IMR-90 (cell line): ENCODE measurements at regions not wholly inside any gene's neighbourhood (a gene's known extent, or its start where the extent isn't known, plus 50 kb on each side); places are given as distances from the start of the nearest gene placed in this dataset.

Experiments
- ATAC-seq: fragments of 200-7000 bp; cut with Tn5 transposase; 2 replicates; pipeline ENCODE4 v1.9.1; 2020; ENCODE audit warnings: low read depth, mild to moderate bottlenecking, moderate library complexity
- BruUV-seq: library from RNA; stranded (reverse); fragments of 400-500 nt; replicated peaks from 2 replicates; lab custom pipeline; 2021; lab: Mats Ljungman, UMichigan
- CTCF ChIA-PET: fragments of 300-600 bp; formaldehyde crosslinking; extraction: SDS; loops from one replicate; lab custom pipeline; 2021; ENCODE audit warnings: antibody characterized with exemption; lab: Yijun Ruan, JAX
- POLR2A ChIA-PET: fragments of 300-600 bp; sonication (Branson Sonifier 250); formaldehyde crosslinking; loops from one replicate; lab custom pipeline; 2022; ENCODE audit warnings: antibody characterized with exemption; ENCODE audit not compliant: unreplicated experiment; lab: Charles Lee
- DNase-seq: peaks from one replicate; pipeline ENCODE4 v3.0.0; 2013
- H2AFZ ChIP-seq: replicated peaks from 2 replicates; pipeline ENCODE3; 2013; ENCODE audit warnings: low read length, mild to moderate bottlenecking; ENCODE audit not compliant: poor library complexity
- H2AK5ac ChIP-seq: 2 replicates; pipeline ENCODE4 v1.6.1; 2013; ENCODE audit warnings: low read depth, low read length, inconsistent platforms
- H2AK9ac ChIP-seq: replicated peaks from 2 replicates; pipeline ENCODE3; 2013; ENCODE audit warnings: mild to moderate bottlenecking, low read depth, low read length, moderate library complexity; ENCODE audit not compliant: poor library complexity
- H2BK120ac ChIP-seq: 2 replicates; pipeline ENCODE4 v1.6.1; 2013; ENCODE audit warnings: low read depth, low read length, inconsistent platforms
- H2BK15ac ChIP-seq: 3 replicates; pipeline ENCODE4 v1.6.1; 2013; ENCODE audit warnings: low read depth, low read length, inconsistent platforms
- H2BK20ac ChIP-seq: 2 replicates; pipeline ENCODE4 v1.6.1; 2013; ENCODE audit warnings: low read depth, mild to moderate bottlenecking, inconsistent platforms, low read length, moderate library complexity
- H2BK5ac ChIP-seq: 2 replicates; pipeline ENCODE4 v1.6.1; 2013; ENCODE audit warnings: mild to moderate bottlenecking, low read depth, low read length, inconsistent platforms; ENCODE audit not compliant: poor library complexity, severe bottlenecking
- H3K14ac ChIP-seq: replicated peaks from 2 replicates; pipeline ENCODE4 v1.6.1; 2013; ENCODE audit warnings: low read depth, low read length, inconsistent platforms
- H3K18ac ChIP-seq: 2 replicates; pipeline ENCODE4 v1.6.1; 2013; ENCODE audit warnings: low read depth, low read length, control low read depth
- H3K23ac ChIP-seq: 2 replicates; pipeline ENCODE4 v1.6.1; 2013; ENCODE audit warnings: low read depth, low read length, inconsistent platforms
- H3K27ac ChIP-seq: 2 replicates; pipeline ENCODE4 v1.5.1; 2013; ENCODE audit warnings: mild to moderate bottlenecking, control low read depth, low read length; ENCODE audit not compliant: insufficient read depth
- H3K27me3 ChIP-seq: 2 replicates; pipeline ENCODE4 v1.6.1; 2013; ENCODE audit warnings: low read length; ENCODE audit not compliant: control insufficient read depth, insufficient read depth
- H3K36me3 ChIP-seq: 2 replicates; pipeline ENCODE4 v1.6.1; 2013; ENCODE audit warnings: low read length, mixed read lengths; ENCODE audit not compliant: control insufficient read depth, insufficient read depth
- H3K4ac ChIP-seq: 2 replicates; pipeline ENCODE4 v1.6.1; 2013; ENCODE audit warnings: low read depth, low read length, inconsistent platforms
- H3K4me1 ChIP-seq: 2 replicates; pipeline ENCODE4 v1.6.1; 2013; ENCODE audit warnings: low read length, mixed read lengths; ENCODE audit not compliant: control insufficient read depth, insufficient read depth
- H3K4me2 ChIP-seq: 2 replicates; pipeline ENCODE4 v1.6.1; 2013; ENCODE audit warnings: low read depth, mild to moderate bottlenecking, control low read depth, low read length, moderate library complexity
- H3K4me3 ChIP-seq: 2 replicates; pipeline ENCODE4 v1.5.1; 2013; ENCODE audit warnings: low read depth, mild to moderate bottlenecking, control low read depth, low read length, moderate library complexity; ENCODE audit not compliant: insufficient read depth
- H3K56ac ChIP-seq: 2 replicates; pipeline ENCODE4 v1.6.1; 2013; ENCODE audit warnings: low read length, inconsistent platforms; ENCODE audit not compliant: insufficient read depth; ENCODE audit errors: extremely low read depth
- H3K79me1 ChIP-seq, 2 experiments: 2 replicates each; pipeline ENCODE4 v1.6.1; 2013; ENCODE audit warnings: low read length in 2 of 2, inconsistent platforms in 1 of 2, low read depth in 1 of 2
- H3K9ac ChIP-seq: 2 replicates; pipeline ENCODE4 v1.6.1; 2013; ENCODE audit warnings: low read depth, low read length, control low read depth
- H3K9me1 ChIP-seq: 2 replicates; pipeline ENCODE4 v1.6.1; 2013; ENCODE audit warnings: low read length, inconsistent platforms; ENCODE audit not compliant: insufficient read depth
- H3K9me3 ChIP-seq: 2 replicates; pipeline ENCODE4 v1.6.1; 2013; ENCODE audit warnings: low read length; ENCODE audit not compliant: control insufficient read depth, insufficient read depth
- H4K20me1 ChIP-seq: 2 replicates; pipeline ENCODE4 v1.6.1; 2013; ENCODE audit warnings: low read length, inconsistent platforms; ENCODE audit not compliant: insufficient read depth
- H4K5ac ChIP-seq: 2 replicates; pipeline ENCODE4 v1.6.1; 2013; ENCODE audit warnings: mild to moderate bottlenecking, low read depth, low read length, control low read depth
- H4K8ac ChIP-seq, 2 experiments: 2 replicates each; pipeline ENCODE4 v1.6.1; 2013; ENCODE audit warnings: low read depth in 2 of 2, low read length in 2 of 2, control low read depth in 1 of 2, inconsistent platforms in 1 of 2
- H4K91ac ChIP-seq: 2 replicates; pipeline ENCODE4 v1.6.1; 2013; ENCODE audit warnings: low read depth, low read length, inconsistent platforms; ENCODE audit not compliant: insufficient read depth
- BHLHE40 ChIP-seq: fragments of 150-350 bp; IDR thresholded peaks from 2 replicates; pipeline ENCODE4 v1.6.1; 2016; ENCODE audit warnings: mild to moderate bottlenecking, low read depth, low read length
- CEBPB ChIP-seq: IDR thresholded peaks from 2 replicates; pipeline ENCODE4 v1.6.1; 2012; ENCODE audit warnings: low read depth, low read length, improper control_type of control experiment
- CHD1 ChIP-seq: IDR thresholded peaks from 2 replicates; pipeline ENCODE4 v1.6.1; 2012; ENCODE audit warnings: low read depth, low read length, improper control_type of control experiment
- FOS ChIP-seq: fragments of 150-350 bp; IDR thresholded peaks from 2 replicates; pipeline ENCODE4 v1.6.1; 2016; ENCODE audit warnings: low read depth, low read length
- MAFK ChIP-seq: IDR thresholded peaks from 2 replicates; pipeline ENCODE4 v1.6.1; 2012; ENCODE audit warnings: low read depth, low read length, improper control_type of control experiment
- MAZ ChIP-seq: IDR thresholded peaks from 2 replicates; pipeline ENCODE4 v1.6.1; 2012; ENCODE audit warnings: low read depth, mild to moderate bottlenecking, low read length, improper control_type of control experiment, moderate library complexity, borderline replicate concordance
- MXI1 ChIP-seq: IDR thresholded peaks from 2 replicates; pipeline ENCODE4 v1.6.1; 2012; ENCODE audit warnings: low read depth, mild to moderate bottlenecking, low read length, moderate library complexity, borderline replicate concordance
- NFE2L2 ChIP-seq: fragments of 150-350 bp; IDR thresholded peaks from 2 replicates; pipeline ENCODE4 v1.6.1; 2016; ENCODE audit warnings: low read depth, mild to moderate bottlenecking, low read length
- POLR2A ChIP-seq: IDR thresholded peaks from 2 replicates; pipeline ENCODE4 v1.6.1; 2012; ENCODE audit warnings: mild to moderate bottlenecking, low read depth, low read length
- RAD21 ChIP-seq: IDR thresholded peaks from 2 replicates; pipeline ENCODE4 v1.6.1; 2012; ENCODE audit warnings: low read length, improper control_type of control experiment
- RCOR1 ChIP-seq: IDR thresholded peaks from 2 replicates; pipeline ENCODE4 v1.6.1; 2012; ENCODE audit warnings: mild to moderate bottlenecking, low read length, improper control_type of control experiment; ENCODE audit not compliant: insufficient replicate concordance
- RFX5 ChIP-seq: IDR thresholded peaks from 2 replicates; pipeline ENCODE4 v1.8.0; 2012; ENCODE audit warnings: low read depth, mild to moderate bottlenecking, low read length, moderate library complexity
- SMC3 ChIP-seq: fragments of 150-350 bp; IDR thresholded peaks from 2 replicates; pipeline ENCODE4 v1.6.1; 2016; ENCODE audit warnings: low read depth, mild to moderate bottlenecking, antibody characterized with exemption, low read length, moderate library complexity
- WGBS, 2 experiments: methylation state at CpG; one replicate each; pipeline versions ENCODE4 v1.1.5 to v1.1.7; 2013; ENCODE audit warnings: missing lambda C conversion rate in 2 of 2; ENCODE audit not compliant: insufficient read length in 1 of 2; ENCODE audit errors: extremely low coverage in 2 of 2; 5-methylcytosine and 5-hydroxymethylcytosine counted together
- dilution Hi-C: fragments of 300-500 bp; cut with HindIII; formaldehyde crosslinking; loops from one replicate; pipeline ENCODE4 v1.14.3; 2018; ENCODE audit warnings: low sequenced_read_pairs; ENCODE audit not compliant: unreplicated experiment
- in situ Hi-C: fragments of 300-500 bp; cut with MboI; formaldehyde crosslinking; loops from 3 replicates; pipeline ENCODE4 v1.14.3; 2019; ENCODE audit warnings: low sequenced_read_pairs, inconsistent platforms, mixed read lengths
- intact Hi-C: fragments of 100-400 bp; cut with micrococcal nuclease; formaldehyde crosslinking; loops from 2 replicates; pipeline ENCODE4 v1.10.0; 2022
- TF ChIP-seq, protein P1 (sequence below): fragments of 150-350 bp; IDR thresholded peaks from 2 replicates; pipeline ENCODE4 v1.6.1; 2016; ENCODE audit warnings: low read depth, mild to moderate bottlenecking, low read length, moderate library complexity, borderline replicate concordance
- TF ChIP-seq, protein P2 (sequence below): conservative IDR thresholded peaks from 2 replicates; pipeline ENCODE4 v1.5.1; 2012; ENCODE audit warnings: mild to moderate bottlenecking, low read depth, low read length, improper control_type of control experiment
- TF ChIP-seq, protein P3 (sequence below): fragments of 150-350 bp; IDR thresholded peaks from 2 replicates; pipeline ENCODE4 v1.6.1; 2017; ENCODE audit warnings: mild to moderate bottlenecking, antibody characterized with exemption, low read length, low read depth

GRCh38 chr4:58216461-58216860, 1106.3 kb upstream of the IGFBP7 start:
- WGBS, 2 experiments: no CpG with 5 or more reads among the region's 1 CpG
- CTCF ChIA-PET: no interaction called here
- no peaks in the 10 kb centered on the region for H3K36me3 ChIP-seq
- H2AFZ ChIP-seq: no peak overlapping the region
- H2BK20ac ChIP-seq: no peak overlapping the region
- H3K27me3 ChIP-seq: no peaks in the 10 kb centered on the region
- H3K14ac ChIP-seq: no peak overlapping the region
- H3K9ac ChIP-seq: no peak overlapping the region
- dilution Hi-C loops (no loop called here), in situ Hi-C loops (no loop called here), intact Hi-C loops (no loop called here)
- no peak overlapping the region for H2AK5ac ChIP-seq
- no peak overlapping the region for H3K56ac ChIP-seq
- no peak overlapping the region for H3K4me3 ChIP-seq
- no peak overlapping the region for H2BK5ac ChIP-seq
- H4K91ac ChIP-seq: no peak overlapping the region
- no peak overlapping the region for H3K4ac ChIP-seq
- no peak overlapping the region for H2AK9ac ChIP-seq
- H4K5ac ChIP-seq: no peak overlapping the region
- ATAC-seq (no peak), DNase-seq (no peak)
- H2BK15ac ChIP-seq: no peak overlapping the region
- no peak overlapping the region for H3K18ac ChIP-seq
- no peak overlapping the region for H2BK120ac ChIP-seq
- no peaks in the 10 kb centered on the region for H4K20me1 ChIP-seq
- H3K9me3 ChIP-seq: peaks cover 8% of the 10 kb centered on the region
- H3K4me1 ChIP-seq: no peaks in the 10 kb centered on the region
- H3K23ac ChIP-seq: no peak overlapping the region
- H3K27ac ChIP-seq: no peak overlapping the region
- BruUV-seq: no TSS peak
- POLR2A ChIA-PET: no interaction called here
- no peaks in the 10 kb centered on the region for H3K79me1 ChIP-seq
- TF ChIP-seq, protein P1, sequence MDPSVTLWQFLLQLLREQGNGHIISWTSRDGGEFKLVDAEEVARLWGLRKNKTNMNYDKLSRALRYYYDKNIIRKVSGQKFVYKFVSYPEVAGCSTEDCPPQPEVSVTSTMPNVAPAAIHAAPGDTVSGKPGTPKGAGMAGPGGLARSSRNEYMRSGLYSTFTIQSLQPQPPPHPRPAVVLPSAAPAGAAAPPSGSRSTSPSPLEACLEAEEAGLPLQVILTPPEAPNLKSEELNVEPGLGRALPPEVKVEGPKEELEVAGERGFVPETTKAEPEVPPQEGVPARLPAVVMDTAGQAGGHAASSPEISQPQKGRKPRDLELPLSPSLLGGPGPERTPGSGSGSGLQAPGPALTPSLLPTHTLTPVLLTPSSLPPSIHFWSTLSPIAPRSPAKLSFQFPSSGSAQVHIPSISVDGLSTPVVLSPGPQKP: no peak
- TF ChIP-seq, protein P2, sequence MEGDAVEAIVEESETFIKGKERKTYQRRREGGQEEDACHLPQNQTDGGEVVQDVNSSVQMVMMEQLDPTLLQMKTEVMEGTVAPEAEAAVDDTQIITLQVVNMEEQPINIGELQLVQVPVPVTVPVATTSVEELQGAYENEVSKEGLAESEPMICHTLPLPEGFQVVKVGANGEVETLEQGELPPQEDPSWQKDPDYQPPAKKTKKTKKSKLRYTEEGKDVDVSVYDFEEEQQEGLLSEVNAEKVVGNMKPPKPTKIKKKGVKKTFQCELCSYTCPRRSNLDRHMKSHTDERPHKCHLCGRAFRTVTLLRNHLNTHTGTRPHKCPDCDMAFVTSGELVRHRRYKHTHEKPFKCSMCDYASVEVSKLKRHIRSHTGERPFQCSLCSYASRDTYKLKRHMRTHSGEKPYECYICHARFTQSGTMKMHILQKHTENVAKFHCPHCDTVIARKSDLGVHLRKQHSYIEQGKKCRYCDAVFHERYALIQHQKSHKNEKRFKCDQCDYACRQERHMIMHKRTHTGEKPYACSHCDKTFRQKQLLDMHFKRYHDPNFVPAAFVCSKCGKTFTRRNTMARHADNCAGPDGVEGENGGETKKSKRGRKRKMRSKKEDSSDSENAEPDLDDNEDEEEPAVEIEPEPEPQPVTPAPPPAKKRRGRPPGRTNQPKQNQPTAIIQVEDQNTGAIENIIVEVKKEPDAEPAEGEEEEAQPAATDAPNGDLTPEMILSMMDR: no peak
- TF ChIP-seq MXI1 (no peak), CEBPB (no peak), FOS (no peak), POLR2A (no peak), SMC3 (no peak), NFE2L2 (no peak), MAZ (no peak), BHLHE40 (no peak), CHD1 (no peak), RAD21 (no peak), RFX5 (no peak), MAFK (no peak), RCOR1 (no peak)
- TF ChIP-seq, protein P3, sequence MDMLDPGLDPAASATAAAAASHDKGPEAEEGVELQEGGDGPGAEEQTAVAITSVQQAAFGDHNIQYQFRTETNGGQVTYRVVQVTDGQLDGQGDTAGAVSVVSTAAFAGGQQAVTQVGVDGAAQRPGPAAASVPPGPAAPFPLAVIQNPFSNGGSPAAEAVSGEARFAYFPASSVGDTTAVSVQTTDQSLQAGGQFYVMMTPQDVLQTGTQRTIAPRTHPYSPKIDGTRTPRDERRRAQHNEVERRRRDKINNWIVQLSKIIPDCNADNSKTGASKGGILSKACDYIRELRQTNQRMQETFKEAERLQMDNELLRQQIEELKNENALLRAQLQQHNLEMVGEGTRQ: no peak
- H3K4me2 ChIP-seq: no peak overlapping the region
- H4K8ac ChIP-seq: no peak overlapping the region
- no peaks in the 10 kb centered on the region for H3K9me1 ChIP-seq
